ENCODE measurements at regions not wholly inside any gene's neighbourhood (a gene's known extent, or its start where the extent isn't known, plus 50 kb on each side); places are given as distances from the start of the nearest gene placed in this dataset.

DNA sequence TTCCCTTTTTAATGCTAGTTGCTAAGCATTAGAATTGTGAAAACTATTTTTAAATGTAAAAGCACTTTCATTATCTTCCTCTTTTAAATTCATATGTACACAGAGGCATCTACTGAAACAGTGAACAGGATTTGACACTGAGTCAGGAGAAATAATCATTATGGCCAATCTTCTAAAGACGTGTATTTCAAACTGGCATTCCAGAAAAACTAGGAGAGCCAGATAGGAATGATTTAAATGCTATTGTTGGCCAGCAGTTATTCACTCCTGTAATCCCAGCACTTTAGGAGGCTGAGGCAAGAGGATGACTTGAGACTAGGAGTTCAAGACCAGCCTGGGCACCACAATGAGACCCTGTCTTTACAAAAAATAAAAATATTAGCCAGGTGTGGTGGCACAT is 67.6 kb upstream of the RAP2B start:
- no peak for TF ChIP-seq EZH2 (IDR thresholded peaks at IDR 0.05; ENCODE audit: borderline replicate concordance, low read depth, low read length, severe bottlenecking)
- TF ChIP-seq, protein P1, sequence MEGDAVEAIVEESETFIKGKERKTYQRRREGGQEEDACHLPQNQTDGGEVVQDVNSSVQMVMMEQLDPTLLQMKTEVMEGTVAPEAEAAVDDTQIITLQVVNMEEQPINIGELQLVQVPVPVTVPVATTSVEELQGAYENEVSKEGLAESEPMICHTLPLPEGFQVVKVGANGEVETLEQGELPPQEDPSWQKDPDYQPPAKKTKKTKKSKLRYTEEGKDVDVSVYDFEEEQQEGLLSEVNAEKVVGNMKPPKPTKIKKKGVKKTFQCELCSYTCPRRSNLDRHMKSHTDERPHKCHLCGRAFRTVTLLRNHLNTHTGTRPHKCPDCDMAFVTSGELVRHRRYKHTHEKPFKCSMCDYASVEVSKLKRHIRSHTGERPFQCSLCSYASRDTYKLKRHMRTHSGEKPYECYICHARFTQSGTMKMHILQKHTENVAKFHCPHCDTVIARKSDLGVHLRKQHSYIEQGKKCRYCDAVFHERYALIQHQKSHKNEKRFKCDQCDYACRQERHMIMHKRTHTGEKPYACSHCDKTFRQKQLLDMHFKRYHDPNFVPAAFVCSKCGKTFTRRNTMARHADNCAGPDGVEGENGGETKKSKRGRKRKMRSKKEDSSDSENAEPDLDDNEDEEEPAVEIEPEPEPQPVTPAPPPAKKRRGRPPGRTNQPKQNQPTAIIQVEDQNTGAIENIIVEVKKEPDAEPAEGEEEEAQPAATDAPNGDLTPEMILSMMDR (IDR thresholded peaks at IDR 0.05; ENCODE audit: borderline replicate concordance, extremely low read depth, low read length, poor library complexity, severe bottlenecking) = no peak
